ENCODE measurements at regions not wholly inside any gene's neighbourhood (a gene's known extent, or its start where the extent isn't known, plus 50 kb on each side); places are given as distances from the start of the nearest gene placed in this dataset.
"Not testable (repeated sequence)": the region's sequence is repeated elsewhere in the genome, so short reads cannot be mapped to it uniquely, and the experiment has no call there.

DNA sequence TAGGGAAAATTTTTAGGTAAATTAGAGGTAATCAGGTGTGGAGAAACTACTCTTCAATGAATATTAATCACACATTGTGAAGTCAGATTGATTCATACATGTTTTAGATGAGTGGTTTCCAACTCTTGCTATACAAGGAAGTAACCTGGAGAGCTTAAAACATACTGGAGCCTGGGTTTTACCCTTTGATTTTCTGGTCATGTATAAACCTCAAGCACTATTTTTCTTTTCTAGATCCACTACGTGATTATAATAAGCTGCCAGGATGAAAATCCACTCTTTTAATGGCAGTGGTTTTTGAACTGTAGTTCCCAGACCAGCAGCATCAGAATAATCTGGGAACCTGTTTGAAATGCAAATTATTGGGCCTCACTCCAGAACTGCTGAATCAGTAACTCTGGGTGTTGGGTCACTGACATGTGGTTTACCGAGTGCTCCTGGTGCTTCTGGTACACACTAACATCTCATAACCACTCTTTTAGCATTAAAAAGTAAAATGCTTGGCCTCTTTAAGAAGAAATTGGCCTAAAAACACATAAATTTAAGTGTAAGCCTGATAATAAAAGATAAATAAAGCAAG, 63.4 kb downstream of the DCAF12L1 start:
- DNase-seq (ENCODE audit: low read depth), result peak; percentile 72

- DNase-seq (ENCODE audit: low read depth), result no peak
Measured at GRCh38 chrX:126485409-126485808, 67.2 kb downstream of the DCAF12L1 start.

GRCh38 chrX:126481916-126482315, 70.7 kb downstream of the DCAF12L1 start:
- DNase-seq (ENCODE audit: low read depth), result no peak

GRCh38 chrX:126459896-126460826, 92.5 kb downstream of the DCAF12L1 start:
- DNase-seq (ENCODE audit: low read depth), result not testable (repeated sequence)

DNA sequence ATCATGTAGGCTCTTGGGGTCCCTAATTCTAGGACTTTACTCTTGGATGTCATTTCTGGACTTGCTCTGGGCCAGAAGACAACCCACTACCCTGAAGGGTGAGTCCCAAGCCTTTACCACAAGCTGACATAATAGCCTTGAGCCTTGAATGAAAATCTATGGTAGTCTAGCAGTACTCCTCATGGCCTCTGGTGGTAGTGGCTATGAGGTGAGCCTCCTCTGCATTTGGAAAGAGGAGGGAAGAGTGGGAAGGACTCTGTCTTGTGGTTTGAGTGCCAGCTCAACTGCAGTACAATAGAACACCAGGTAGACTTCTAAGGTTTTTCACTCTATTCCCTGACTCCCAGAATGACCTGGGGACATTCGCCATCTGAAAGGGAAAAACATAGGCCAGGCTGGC, 96.5 kb downstream of the DCAF12L1 start:
- DNase-seq (ENCODE audit: low read depth), result no peak

- no peak for DNase-seq (ENCODE audit: low read depth)
Measured at GRCh38 chrX:126448681-126449080, 103.9 kb downstream of the DCAF12L1 start.

All from renal cortical epithelial cell (primary cell).